ENCODE measurements at regions not wholly inside any gene's neighbourhood (a gene's known extent, or its start where the extent isn't known, plus 50 kb on each side); places are given as distances from the start of the nearest gene placed in this dataset.

GRCh38 chr6:147067184-147067583, 137.0 kb upstream of the STXBP5 start (continued):
- no peak for TF ChIP-seq DDIT3 (CRISPR knock-in tag; IDR thresholded peaks at IDR 0.05)
- TF ChIP-seq KAT2B (IDR thresholded peaks at IDR 0.05; ENCODE audit: borderline replicate concordance, low read depth, low read length) = no peak
- TF ChIP-seq ZNF180 (CRISPR knock-in tag; IDR thresholded peaks at IDR 0.05; ENCODE audit: borderline replicate concordance, low read depth) = no peak
- no peak for TF ChIP-seq WIZ (CRISPR knock-in tag; IDR thresholded peaks at IDR 0.05)
- TF ChIP-seq FOXJ3 (CRISPR knock-in tag; IDR thresholded peaks at IDR 0.05; ENCODE audit: borderline replicate concordance) = no peak
- TF ChIP-seq FOSL2 (CRISPR knock-in tag; IDR thresholded peaks at IDR 0.05) = peak; percentile 49
- no peak for TF ChIP-seq ZNF569 (CRISPR knock-in tag; IDR thresholded peaks at IDR 0.05; ENCODE audit: borderline replicate concordance)
- no peak for TF ChIP-seq JDP2 (CRISPR knock-in tag; IDR thresholded peaks at IDR 0.05; ENCODE audit: borderline replicate concordance)
- TF ChIP-seq PAF1 (CRISPR knock-in tag; IDR thresholded peaks at IDR 0.05) = no peak
- no peak for TF ChIP-seq ZNF136 (CRISPR knock-in tag; IDR thresholded peaks at IDR 0.05; ENCODE audit: low read depth)
- no peak for TF ChIP-seq ZNF674 (CRISPR knock-in tag; IDR thresholded peaks at IDR 0.05; ENCODE audit: low read depth)
- TF ChIP-seq NKX3-1 (CRISPR knock-in tag; IDR thresholded peaks at IDR 0.05) = no peak
- TF ChIP-seq ZNF747 (CRISPR knock-in tag; IDR thresholded peaks at IDR 0.05; ENCODE audit: borderline replicate concordance) = no peak
- no peak for TF ChIP-seq ZFP37 (CRISPR knock-in tag; IDR thresholded peaks at IDR 0.05; ENCODE audit: borderline replicate concordance)
- no peak for TF ChIP-seq HOXA3 (CRISPR knock-in tag; IDR thresholded peaks at IDR 0.05)
- no peak for TF ChIP-seq TBX2 (CRISPR knock-in tag; IDR thresholded peaks at IDR 0.05; ENCODE audit: borderline replicate concordance)
- TF ChIP-seq ATF3 (CRISPR knock-in tag; IDR thresholded peaks at IDR 0.05) = 0 out of 2 replicates have a peak, but pooled peaks have one; percentile 22
- no peak for TF ChIP-seq SPEN (CRISPR knock-in tag; IDR thresholded peaks at IDR 0.05; ENCODE audit: low read depth)
- no peak for TF ChIP-seq SP4 (CRISPR knock-in tag; IDR thresholded peaks at IDR 0.05)
- TF ChIP-seq HOXA9 (CRISPR knock-in tag; IDR thresholded peaks at IDR 0.05; ENCODE audit: borderline replicate concordance) = no peak
- TF ChIP-seq NR2F1 (CRISPR knock-in tag; IDR thresholded peaks at IDR 0.05) = peak in 1 of 2 experiments; percentile 37; a peak in 1 of 4 replicates
- no peak for TF ChIP-seq ZNF280B (CRISPR knock-in tag; IDR thresholded peaks at IDR 0.05; ENCODE audit: borderline replicate concordance)
- TF ChIP-seq ZNF609 (CRISPR knock-in tag; IDR thresholded peaks at IDR 0.05; ENCODE audit: borderline replicate concordance) = no peak
- TF ChIP-seq GPBP1L1 (CRISPR knock-in tag; IDR thresholded peaks at IDR 0.05) = no peak
